ENCODE measurements at regions not wholly inside any gene's neighbourhood (a gene's known extent, or its start where the extent isn't known, plus 50 kb on each side); places are given as distances from the start of the nearest gene placed in this dataset.
"Not testable (repeated sequence)": the region's sequence is repeated elsewhere in the genome, so short reads cannot be mapped to it uniquely, and the experiment has no call there.

GRCh38 chr7:131019351-131019750 lies 285.3 kb upstream of the KLF14 start:
- DNase-seq (ENCODE audit: low read depth) = no peak

DNA sequence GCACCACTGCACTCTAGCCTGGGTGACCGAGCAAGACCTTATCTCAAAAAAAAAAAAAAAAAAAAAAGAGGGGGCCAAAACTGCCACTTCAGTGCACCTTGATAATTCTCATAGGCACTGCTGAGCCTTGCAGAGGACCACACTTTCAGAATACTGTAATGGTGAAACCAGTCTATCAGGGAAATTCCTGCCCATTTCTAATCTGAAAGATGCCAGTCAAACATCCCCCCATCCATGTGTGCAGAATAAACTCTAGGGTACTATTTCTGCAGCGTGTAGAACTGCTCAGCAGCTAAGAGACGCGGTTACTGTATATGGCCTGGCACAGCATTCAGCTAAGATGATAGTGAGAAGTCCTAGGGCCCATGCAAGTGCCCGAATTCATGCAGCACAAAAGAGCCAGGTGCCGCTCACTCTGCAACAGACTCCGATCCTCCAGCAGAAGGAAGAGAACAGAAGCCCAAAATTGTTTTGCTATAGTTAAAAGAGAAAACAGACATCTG lies 286.8 kb upstream of the KLF14 start:
- DNase-seq (ENCODE audit: low read depth) = no peak

GRCh38 chr7:131021460-131021859 lies 287.5 kb upstream of the KLF14 start:
- no peak for DNase-seq (ENCODE audit: low read depth)

DNA sequence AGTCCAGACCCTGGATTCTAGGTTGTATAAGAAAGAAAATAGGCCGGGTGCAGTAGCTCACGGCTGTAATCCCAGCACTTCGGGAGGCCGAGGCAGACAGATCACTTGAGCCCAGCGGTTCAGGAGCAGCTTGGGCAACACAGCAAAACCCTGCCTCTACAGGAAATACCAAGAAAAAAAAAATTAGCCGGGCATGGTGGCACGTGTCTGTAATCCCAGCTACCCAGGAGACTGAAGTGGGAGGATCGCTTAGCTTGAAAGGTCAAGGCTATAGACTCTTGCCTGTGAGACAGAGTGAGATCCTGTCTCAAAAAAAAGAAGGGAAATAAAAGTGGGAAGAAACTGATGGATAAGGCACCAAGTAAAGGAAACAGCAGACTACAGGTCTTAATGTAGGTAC lies 287.9 kb upstream of the KLF14 start:
- DNase-seq (ENCODE audit: low read depth) = no peak

GRCh38 chr7:131026297-131027000 lies 292.4 kb upstream of the KLF14 start:
- peak; percentile 63 for DNase-seq (ENCODE audit: low read depth)

DNA sequence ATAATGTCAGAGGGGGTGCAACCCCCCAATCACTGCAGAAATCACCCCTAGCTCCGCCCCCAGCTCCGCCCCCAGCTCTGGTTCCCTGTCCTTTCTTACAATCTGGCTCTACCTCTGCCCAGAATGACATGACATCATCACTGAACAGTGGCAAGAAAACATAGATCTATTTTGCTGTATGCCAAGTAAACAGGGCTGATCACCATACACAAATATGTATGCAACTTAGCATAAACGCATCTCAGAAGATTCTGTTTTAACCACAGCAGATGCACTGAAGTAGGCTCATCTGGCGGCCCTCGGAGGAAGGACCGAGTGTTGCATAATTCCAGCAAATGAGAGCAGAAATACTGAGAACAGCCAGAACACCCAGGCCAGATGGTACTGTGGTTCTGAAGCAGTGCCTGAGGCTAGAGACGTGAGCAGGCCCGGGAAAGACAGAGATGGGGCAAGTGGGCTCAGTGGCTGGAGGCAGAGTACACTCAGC lies 293.3 kb upstream of the KLF14 start:
- peak; percentile 98 for DNase-seq (ENCODE audit: low read depth)

- DNase-seq (ENCODE audit: low read depth) = no peak
These were observed 294.3 kb upstream of the KLF14 start for GRCh38 chr7:131028295-131028694.

GRCh38 chr7:131029002-131029401 lies 295.0 kb upstream of the KLF14 start:
- DNase-seq (ENCODE audit: low read depth) = no peak

DNA sequence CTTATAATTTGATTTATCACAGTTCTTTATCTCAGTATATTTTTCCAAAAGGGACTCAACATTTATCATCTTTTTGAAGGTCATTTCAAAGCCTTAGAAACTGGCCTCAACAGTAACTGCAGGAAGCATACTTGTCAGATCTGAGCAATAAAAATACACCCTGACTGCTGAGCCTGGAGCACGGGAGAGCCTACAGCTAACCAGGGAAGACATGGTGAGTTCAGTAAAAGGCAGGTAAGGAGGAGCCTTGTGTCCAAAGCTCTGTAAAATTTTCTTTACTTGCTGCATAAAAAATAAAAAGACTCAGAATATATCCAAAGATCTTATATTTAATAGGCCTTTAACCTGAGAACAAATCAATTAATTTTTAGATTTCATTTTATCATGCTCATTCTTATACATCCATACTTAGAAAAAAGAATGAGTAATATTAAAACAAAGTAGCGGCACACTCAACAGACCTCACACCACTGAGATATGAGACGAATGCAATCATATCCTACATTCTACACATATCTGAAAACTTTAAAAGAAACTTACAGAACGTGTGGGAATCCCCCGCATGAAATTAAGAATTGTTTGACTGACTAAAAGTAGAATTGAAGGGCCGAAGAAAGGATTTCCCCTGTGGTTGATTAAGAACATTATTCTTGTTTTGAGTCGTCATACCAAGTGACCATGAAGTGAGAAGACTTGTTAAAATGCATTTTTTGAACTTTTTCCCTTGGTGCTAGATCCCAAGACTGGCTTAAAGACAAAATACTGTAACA lies 296.4 kb upstream of the MKLN1 start:
- DNase-seq (ENCODE audit: low read depth) = no peak

GRCh38 chr7:131032786-131033185 lies 294.9 kb upstream of the MKLN1 start:
- no peak for DNase-seq (ENCODE audit: low read depth)

DNA sequence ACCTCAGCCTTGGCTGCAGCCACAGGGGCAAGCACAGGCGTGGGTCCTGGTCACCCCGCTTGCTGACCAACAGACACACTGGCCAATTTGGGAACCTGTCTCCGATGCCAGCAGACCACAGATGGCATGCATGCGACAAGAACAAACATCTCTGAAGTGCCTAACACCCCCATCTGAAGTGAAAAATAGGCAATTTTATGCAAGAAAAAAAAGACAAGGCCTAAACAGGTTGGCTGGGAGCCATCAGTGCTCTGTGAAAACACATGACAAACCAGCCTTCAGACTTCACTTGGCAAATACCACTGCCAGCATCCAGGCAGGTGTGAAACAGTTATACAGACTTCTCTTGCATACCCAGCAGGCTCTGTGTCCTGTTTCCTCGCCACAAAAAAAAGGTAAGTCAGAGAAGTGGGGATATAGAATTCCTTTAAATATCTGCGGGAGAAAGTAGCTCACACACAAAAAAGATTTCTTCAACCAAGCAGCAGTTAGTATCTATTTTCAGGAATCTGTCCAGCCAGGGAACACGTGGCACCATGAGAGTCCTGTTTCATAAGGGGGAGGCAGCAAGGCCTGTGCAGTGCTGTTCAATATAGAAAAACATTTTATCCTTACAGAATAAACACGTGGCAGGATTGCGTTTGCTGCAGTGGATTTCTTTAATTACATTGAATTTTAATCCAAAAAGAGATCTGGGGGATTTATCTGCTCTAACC lies 293.4 kb upstream of the MKLN1 start:
- DNase-seq (ENCODE audit: low read depth) = peak; percentile 24

GRCh38 chr7:131035088-131035770 lies 292.4 kb upstream of the MKLN1 start:
- no peak for DNase-seq (ENCODE audit: low read depth)

- DNase-seq (ENCODE audit: low read depth) = no peak
These were observed 289.5 kb upstream of the MKLN1 start for GRCh38 chr7:131038153-131038552.

- no peak for DNase-seq (ENCODE audit: low read depth)
These were observed 288.3 kb upstream of the MKLN1 start for GRCh38 chr7:131039355-131039762.

GRCh38 chr7:131039836-131040235 lies 287.8 kb upstream of the MKLN1 start:
- DNase-seq (ENCODE audit: low read depth) = no peak

- peak; percentile 71 for DNase-seq (ENCODE audit: low read depth)
These were observed 287.2 kb upstream of the MKLN1 start for GRCh38 chr7:131040467-131040932.

DNA sequence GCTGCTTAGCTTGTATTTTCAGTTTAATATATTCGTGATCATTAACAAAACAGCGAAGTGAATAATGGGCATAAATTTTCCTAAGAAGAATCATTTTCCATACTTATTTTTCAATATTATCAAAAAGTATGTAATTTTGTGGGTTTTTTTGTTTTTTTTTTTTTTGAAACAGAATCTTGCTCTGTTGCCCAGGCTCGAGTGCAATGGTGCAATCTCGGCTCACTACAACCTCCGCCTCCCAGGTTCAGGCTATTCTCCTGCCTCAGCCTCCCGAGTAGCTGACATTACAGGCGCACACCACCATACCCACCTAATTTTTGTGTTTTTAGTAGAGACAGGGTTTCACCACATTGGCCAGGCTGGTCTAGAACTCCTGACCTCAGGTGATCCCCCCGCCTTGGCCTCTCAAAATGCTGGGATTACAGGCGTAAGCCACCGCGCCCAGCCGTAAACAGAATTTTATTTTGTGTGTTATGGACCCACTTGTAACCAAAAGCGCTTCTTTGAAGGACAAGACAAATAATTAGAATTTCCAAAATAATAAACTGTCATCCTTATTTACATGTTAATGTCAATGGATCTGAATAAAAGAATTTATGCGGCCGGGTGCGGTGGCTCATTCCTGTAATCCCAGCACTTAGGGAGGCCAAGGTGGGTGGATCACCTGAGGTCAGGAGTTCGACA lies 286.5 kb upstream of the MKLN1 start:
- DNase-seq (ENCODE audit: low read depth) = not testable (repeated sequence)

DNA sequence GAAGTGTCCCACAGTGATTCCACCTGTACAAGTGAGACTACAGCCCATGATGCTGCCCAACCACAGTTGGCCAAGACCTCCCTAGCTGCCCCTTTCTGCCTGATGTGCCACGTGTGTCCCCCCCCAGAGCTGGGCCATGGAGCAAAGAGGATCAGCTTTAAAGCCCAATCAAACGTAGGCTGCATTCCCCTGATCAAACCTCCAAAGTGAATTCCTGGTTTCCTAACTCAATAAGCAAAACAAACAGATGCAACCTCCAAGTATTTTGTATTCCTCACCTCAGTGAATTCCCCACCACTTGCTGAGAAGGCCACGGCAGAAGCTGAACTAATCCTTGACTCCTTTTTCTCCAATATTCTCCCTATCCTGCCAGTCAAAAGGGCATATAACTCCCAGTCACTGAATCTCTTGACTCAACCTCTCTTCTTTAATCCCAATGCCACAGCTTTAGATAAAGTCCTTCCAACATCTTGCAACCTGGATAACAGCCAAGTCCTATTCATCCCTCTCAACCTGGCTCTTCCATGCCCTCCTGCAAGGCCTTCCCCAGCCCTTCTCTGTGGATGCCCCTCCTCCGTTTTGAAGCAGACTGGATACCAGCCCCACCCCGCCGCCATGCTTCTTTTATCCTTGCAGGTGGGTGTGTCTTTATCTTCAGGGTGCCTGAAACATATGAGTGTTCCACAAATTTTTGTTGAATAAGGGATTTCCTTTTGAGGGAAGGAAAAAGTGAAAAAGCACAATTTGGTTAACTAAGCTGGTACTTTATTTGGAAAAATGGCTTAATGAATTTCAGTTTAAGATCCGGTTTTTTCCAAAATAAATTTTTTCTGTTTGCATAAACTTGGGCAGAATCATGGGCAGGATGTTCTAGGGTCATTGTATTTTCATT lies 285.2 kb upstream of the MKLN1 start:
- peak; percentile 15 for DNase-seq (ENCODE audit: low read depth)

- DNase-seq (ENCODE audit: low read depth) = no peak
These were observed 282.1 kb upstream of the MKLN1 start for GRCh38 chr7:131045526-131045925.

DNA sequence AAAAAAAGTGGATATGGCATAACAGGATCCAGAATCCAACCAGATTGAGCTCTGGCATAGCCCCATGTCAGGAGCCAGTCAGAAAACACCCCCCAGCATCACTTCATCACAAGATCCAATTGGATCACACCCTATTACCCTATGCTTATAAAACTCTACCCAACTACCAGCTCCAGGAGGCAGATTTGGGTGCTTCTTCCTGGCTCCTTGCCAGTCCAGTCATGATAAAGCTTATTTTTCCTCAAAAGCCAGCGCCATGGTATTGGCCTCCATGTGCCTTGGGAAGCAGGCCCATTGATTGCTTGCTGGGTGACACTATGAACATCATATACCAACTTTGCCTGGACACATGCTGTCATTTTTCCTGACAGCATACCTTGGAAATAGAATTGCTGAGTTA lies 281.4 kb upstream of the MKLN1 start:
- DNase-seq (ENCODE audit: low read depth) = no peak

All from RPMI7951 (cell line).